A549 (cell line): ENCODE measurements at regions not wholly inside any gene's neighbourhood (a gene's known extent, or its start where the extent isn't known, plus 50 kb on each side); places are given as distances from the start of the nearest gene placed in this dataset.

Experiments
- BHLHE40 ChIP-seq: IDR thresholded peaks from 2 replicates; pipeline ENCODE4 v1.6.1; 2012; ENCODE audit warnings: low read depth, low read length, inconsistent platforms
- JUN ChIP-seq, 2 experiments: fragments of >200 bp; sonication (Bioruptor Twin); formaldehyde crosslinking; IDR thresholded peaks; 2 replicates in 1 of 2; 3 replicates in 1 of 2; pipeline ENCODE4 v1.6.1; 2016 to 2017
- KDM5A ChIP-seq: fragments of 200-600 bp; sonication (generic); IDR thresholded peaks from 2 replicates; pipeline ENCODE4 v1.6.1; 2016; ENCODE audit warnings: antibody characterized with exemption, mild to moderate bottlenecking
- MYC ChIP-seq: IDR thresholded peaks from 2 replicates; pipeline ENCODE4 v1.6.1; 2012; ENCODE audit warnings: mild to moderate bottlenecking, inconsistent platforms, low read length, improper control_type of control experiment, borderline replicate concordance
- PHF8 ChIP-seq: fragments of 200-600 bp; sonication (generic); IDR thresholded peaks from 2 replicates; pipeline ENCODE4 v1.6.1; 2016; ENCODE audit warnings: low read depth, mild to moderate bottlenecking, antibody characterized with exemption, moderate library complexity, borderline replicate concordance
- POLR2A ChIP-seq: IDR thresholded peaks from 2 replicates; pipeline ENCODE4 v1.6.1; 2012; ENCODE audit warnings: mild to moderate bottlenecking, low read length
- RARB ChIP-seq: fragments of 250-450 bp; sonication (Bioruptor Pico); IDR thresholded peaks from 2 replicates; pipeline ENCODE4 v1.8.0; 2021; ENCODE audit warnings: mild to moderate bottlenecking, moderate library complexity
- RCOR1 ChIP-seq: fragments of 150-350 bp; IDR thresholded peaks from 2 replicates; pipeline ENCODE4 v1.6.1; 2014; ENCODE audit warnings: antibody characterized with exemption, low read length, low read depth
- TF ChIP-seq, protein P1 (sequence below): fragments of >200 bp; sonication (Bioruptor Twin); formaldehyde crosslinking; IDR thresholded peaks from 3 replicates; pipeline ENCODE4 v1.5.1; 2016
- TF ChIP-seq, protein P2 (sequence below): fragments of 450-650 bp; IDR thresholded peaks from 2 replicates; pipeline ENCODE4 v1.6.1; 2014; ENCODE audit warnings: antibody characterized with exemption
- TF ChIP-seq, protein P3 (sequence below): fragments of 200-600 bp; sonication (generic); IDR thresholded peaks from 2 replicates; pipeline ENCODE4 v1.6.1; 2016; ENCODE audit warnings: antibody characterized with exemption, mild to moderate bottlenecking, moderate library complexity

DNA sequence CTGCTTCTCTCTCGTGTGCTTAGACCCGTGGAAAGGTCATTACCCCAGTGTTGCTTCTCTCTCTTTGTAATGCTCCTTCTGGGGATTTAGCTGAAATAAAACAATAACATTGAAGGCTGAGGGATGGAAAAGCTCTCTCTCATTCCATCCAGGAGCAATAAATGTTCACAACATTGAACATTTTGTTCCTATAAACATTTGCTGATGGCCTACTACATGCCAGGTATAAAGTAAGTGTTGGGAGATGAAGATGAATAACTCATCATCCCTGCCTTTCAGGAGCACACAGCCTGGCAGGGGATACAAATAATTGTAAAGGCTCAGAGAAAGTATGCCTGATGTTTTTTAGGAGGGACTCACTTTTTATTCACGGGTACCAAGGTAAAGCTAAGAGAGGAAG, 158.1 kb downstream of the KDR start:
- TF ChIP-seq MYC (no peak), KDM5A (no peak), PHF8 (no peak), BHLHE40 (no peak), RCOR1 (no peak), RARB (CRISPR knock-in tag) (no peak), POLR2A (no peak), JUN (IDR thresholded peaks at IDR 0.05) (no peak)
- TF ChIP-seq, protein P1, sequence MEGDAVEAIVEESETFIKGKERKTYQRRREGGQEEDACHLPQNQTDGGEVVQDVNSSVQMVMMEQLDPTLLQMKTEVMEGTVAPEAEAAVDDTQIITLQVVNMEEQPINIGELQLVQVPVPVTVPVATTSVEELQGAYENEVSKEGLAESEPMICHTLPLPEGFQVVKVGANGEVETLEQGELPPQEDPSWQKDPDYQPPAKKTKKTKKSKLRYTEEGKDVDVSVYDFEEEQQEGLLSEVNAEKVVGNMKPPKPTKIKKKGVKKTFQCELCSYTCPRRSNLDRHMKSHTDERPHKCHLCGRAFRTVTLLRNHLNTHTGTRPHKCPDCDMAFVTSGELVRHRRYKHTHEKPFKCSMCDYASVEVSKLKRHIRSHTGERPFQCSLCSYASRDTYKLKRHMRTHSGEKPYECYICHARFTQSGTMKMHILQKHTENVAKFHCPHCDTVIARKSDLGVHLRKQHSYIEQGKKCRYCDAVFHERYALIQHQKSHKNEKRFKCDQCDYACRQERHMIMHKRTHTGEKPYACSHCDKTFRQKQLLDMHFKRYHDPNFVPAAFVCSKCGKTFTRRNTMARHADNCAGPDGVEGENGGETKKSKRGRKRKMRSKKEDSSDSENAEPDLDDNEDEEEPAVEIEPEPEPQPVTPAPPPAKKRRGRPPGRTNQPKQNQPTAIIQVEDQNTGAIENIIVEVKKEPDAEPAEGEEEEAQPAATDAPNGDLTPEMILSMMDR, result no peak
- TF ChIP-seq, protein P2, sequence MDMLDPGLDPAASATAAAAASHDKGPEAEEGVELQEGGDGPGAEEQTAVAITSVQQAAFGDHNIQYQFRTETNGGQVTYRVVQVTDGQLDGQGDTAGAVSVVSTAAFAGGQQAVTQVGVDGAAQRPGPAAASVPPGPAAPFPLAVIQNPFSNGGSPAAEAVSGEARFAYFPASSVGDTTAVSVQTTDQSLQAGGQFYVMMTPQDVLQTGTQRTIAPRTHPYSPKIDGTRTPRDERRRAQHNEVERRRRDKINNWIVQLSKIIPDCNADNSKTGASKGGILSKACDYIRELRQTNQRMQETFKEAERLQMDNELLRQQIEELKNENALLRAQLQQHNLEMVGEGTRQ, result no peak
- TF ChIP-seq, protein P3, sequence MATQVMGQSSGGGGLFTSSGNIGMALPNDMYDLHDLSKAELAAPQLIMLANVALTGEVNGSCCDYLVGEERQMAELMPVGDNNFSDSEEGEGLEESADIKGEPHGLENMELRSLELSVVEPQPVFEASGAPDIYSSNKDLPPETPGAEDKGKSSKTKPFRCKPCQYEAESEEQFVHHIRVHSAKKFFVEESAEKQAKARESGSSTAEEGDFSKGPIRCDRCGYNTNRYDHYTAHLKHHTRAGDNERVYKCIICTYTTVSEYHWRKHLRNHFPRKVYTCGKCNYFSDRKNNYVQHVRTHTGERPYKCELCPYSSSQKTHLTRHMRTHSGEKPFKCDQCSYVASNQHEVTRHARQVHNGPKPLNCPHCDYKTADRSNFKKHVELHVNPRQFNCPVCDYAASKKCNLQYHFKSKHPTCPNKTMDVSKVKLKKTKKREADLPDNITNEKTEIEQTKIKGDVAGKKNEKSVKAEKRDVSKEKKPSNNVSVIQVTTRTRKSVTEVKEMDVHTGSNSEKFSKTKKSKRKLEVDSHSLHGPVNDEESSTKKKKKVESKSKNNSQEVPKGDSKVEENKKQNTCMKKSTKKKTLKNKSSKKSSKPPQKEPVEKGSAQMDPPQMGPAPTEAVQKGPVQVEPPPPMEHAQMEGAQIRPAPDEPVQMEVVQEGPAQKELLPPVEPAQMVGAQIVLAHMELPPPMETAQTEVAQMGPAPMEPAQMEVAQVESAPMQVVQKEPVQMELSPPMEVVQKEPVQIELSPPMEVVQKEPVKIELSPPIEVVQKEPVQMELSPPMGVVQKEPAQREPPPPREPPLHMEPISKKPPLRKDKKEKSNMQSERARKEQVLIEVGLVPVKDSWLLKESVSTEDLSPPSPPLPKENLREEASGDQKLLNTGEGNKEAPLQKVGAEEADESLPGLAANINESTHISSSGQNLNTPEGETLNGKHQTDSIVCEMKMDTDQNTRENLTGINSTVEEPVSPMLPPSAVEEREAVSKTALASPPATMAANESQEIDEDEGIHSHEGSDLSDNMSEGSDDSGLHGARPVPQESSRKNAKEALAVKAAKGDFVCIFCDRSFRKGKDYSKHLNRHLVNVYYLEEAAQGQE, result no peak
